ENCODE measurements at regions not wholly inside any gene's neighbourhood (a gene's known extent, or its start where the extent isn't known, plus 50 kb on each side); places are given as distances from the start of the nearest gene placed in this dataset.

GRCh38 chr13:90105276-90105675, 1242.2 kb upstream of the MIR17HG start:
- FAIRE-seq (no peak), DNase-seq (no peak), ATAC-seq (no peak)
- Histone ChIP-seq H3K9me3 (no peaks in the 10 kb centered on the region), H3K36me3 (no peaks in the 10 kb centered on the region), H3K4me3 (no peak overlapping the region), H3K4me1 (no peaks in the 10 kb centered on the region), H3K27me3 (no peaks in the 10 kb centered on the region), H3K27ac (no peak overlapping the region)
- intact Hi-C loops (cut with DNase I), result no loop called here
- no peak for TF ChIP-seq CTCF (IDR thresholded peaks at IDR 0.05)

- Histone ChIP-seq H3K4me3 (no peak overlapping the region), H3K36me3 (no peaks in the 10 kb centered on the region), H3K27ac (no peak overlapping the region), H3K4me1 (no peaks in the 10 kb centered on the region), H3K27me3 (no peaks in the 10 kb centered on the region), H3K9me3 (no peaks in the 10 kb centered on the region)
- no peak for DNase-seq
- intact Hi-C loops (cut with DNase I), result no loop called here
- FAIRE-seq, result no peak
- WGBS, 2 donors, result 53 to 57% methylated on average over 3 of the region's 3 CpGs
- no peak for TF ChIP-seq CTCF (IDR thresholded peaks at IDR 0.05)
- ATAC-seq, result no peak
These were observed 1241.5 kb upstream of the MIR17HG start for GRCh38 chr13:90105849-90106496.

GRCh38 chr13:90107661-90108060, 1239.8 kb upstream of the MIR17HG start:
- Histone ChIP-seq H3K27me3 (no peaks in the 10 kb centered on the region), H3K27ac (no peak overlapping the region), H3K9me3 (no peaks in the 10 kb centered on the region), H3K4me1 (no peaks in the 10 kb centered on the region), H3K36me3 (no peaks in the 10 kb centered on the region), H3K4me3 (no peak overlapping the region)
- DNase-seq, result no peak
- no peak for FAIRE-seq
- WGBS, 2 donors, result 67 to 70% methylated on average over 2 of the region's 2 CpGs
- intact Hi-C loops (cut with DNase I), result no loop called here
- TF ChIP-seq CTCF (IDR thresholded peaks at IDR 0.05), result no peak
- no peak for ATAC-seq

- FAIRE-seq, result no peak
- WGBS, 2 donors, result 72 to 80% methylated on average over 1 of the region's 1 CpG
- intact Hi-C loops (cut with DNase I), result no loop called here
- DNase-seq, result no peak
- TF ChIP-seq CTCF (IDR thresholded peaks at IDR 0.05), result no peak
- Histone ChIP-seq H3K4me3 (no peak overlapping the region), H3K9me3 (no peaks in the 10 kb centered on the region), H3K36me3 (no peaks in the 10 kb centered on the region), H3K27me3 (no peaks in the 10 kb centered on the region), H3K4me1 (no peaks in the 10 kb centered on the region), H3K27ac (no peak overlapping the region)
- ATAC-seq, result no peak
These were observed 1238.9 kb upstream of the MIR17HG start for GRCh38 chr13:90108547-90108946.

- FAIRE-seq (no peak), DNase-seq (no peak), ATAC-seq (no peak)
- no peaks in the 10 kb centered on the region for H3K36me3 ChIP-seq
- TF ChIP-seq CTCF (IDR thresholded peaks at IDR 0.05), result no peak
- H3K27me3 ChIP-seq, result no peaks in the 10 kb centered on the region
- H3K9me3 ChIP-seq, result no peaks in the 10 kb centered on the region
- no peak overlapping the region for H3K4me3 ChIP-seq
- H3K27ac ChIP-seq, result no peak overlapping the region
- H3K4me1 ChIP-seq, result no peaks in the 10 kb centered on the region
- intact Hi-C loops (cut with DNase I), result no loop called here
These were observed 1231.4 kb upstream of the MIR17HG start for GRCh38 chr13:90116121-90116520.
